Activated naive CD4-positive, alpha-beta T cell treated with anti-CD3 and anti-CD28 coated beads for 36 hours (primary cell): ENCODE measurements at regions not wholly inside any gene's neighbourhood (a gene's known extent, or its start where the extent isn't known, plus 50 kb on each side); places are given as distances from the start of the nearest gene placed in this dataset.

Source experiments
- CTCF ChIA-PET: fragments of 350-600 bp; sonication (Branson Sonifier 250); formaldehyde crosslinking; loops from one replicate; lab custom pipeline; 2021; ENCODE audit warnings: antibody characterized with exemption; lab: Charles Lee
- DNase-seq: peaks from one replicate; pipeline ENCODE4 v3.0.0-alpha.2; 2020
- H3K27ac Mint-ChIP-seq: one replicate; pipeline ENCODE4 v1.8.0; 2021; ENCODE audit warnings: mild to moderate bottlenecking, mixed read lengths
- H3K27me3 Mint-ChIP-seq: one replicate; pipeline ENCODE4 v1.8.0; 2021; ENCODE audit warnings: low read depth, mixed read lengths
- H3K36me3 Mint-ChIP-seq: one replicate; pipeline ENCODE4 v1.8.0; 2021; ENCODE audit warnings: low read depth, mixed read lengths
- H3K4me1 Mint-ChIP-seq: one replicate; pipeline ENCODE4 v1.8.0; 2021; ENCODE audit warnings: low read depth, mixed read lengths
- H3K4me3 Mint-ChIP-seq: one replicate; pipeline ENCODE4 v1.8.0; 2021; ENCODE audit warnings: mild to moderate bottlenecking, moderate library complexity, mixed read lengths
- H3K9me3 Mint-ChIP-seq: one replicate; pipeline ENCODE4 v1.8.0; 2021; ENCODE audit warnings: mixed read lengths
- intact Hi-C: fragments of 100-400 bp; cut with micrococcal nuclease; formaldehyde crosslinking; loops from one replicate; pipeline ENCODE4 v1.15.1; 2023

DNA sequence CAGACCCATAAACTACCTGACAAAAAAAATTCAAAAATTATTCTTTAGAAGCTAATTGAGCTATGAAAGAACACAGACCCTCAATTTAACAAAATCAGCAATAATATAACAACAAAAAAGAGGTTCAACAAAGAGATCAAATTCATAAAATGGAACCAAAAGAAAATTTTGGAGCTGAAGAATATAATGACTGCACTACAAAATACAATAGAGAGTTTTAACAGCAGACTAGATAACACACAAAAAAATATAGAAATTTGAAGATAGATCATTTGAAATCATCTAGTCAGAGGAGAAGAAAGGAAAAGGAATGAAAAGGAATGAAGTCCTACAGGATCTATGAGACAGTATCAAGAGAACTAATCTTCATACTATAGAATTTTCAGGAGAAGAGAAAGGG lies 422.1 kb downstream of the PAX1 start:
- H3K27me3 Mint-ChIP-seq = no peaks in the 10 kb centered on the region
- H3K4me3 Mint-ChIP-seq = no peak overlapping the region

GRCh38 chr20:22106308-22106938 lies 401.0 kb downstream of the PAX1 start:
- no peak for DNase-seq
- no peaks in the 10 kb centered on the region for H3K36me3 Mint-ChIP-seq
- H3K4me3 Mint-ChIP-seq = no peak overlapping the region
- H3K4me1 Mint-ChIP-seq = no peaks in the 10 kb centered on the region
- CTCF ChIA-PET = no interaction called here
- no peaks in the 10 kb centered on the region for H3K27me3 Mint-ChIP-seq
- intact Hi-C loops = loop anchor here (5.0 kb wide), 1 partner anchor 299 kb away; no protein-coding TSS in a partner anchor
- H3K9me3 Mint-ChIP-seq = peaks cover 19% of the 10 kb centered on the region
- H3K27ac Mint-ChIP-seq = no peak overlapping the region

More for the DNA sequence above, 422.1 kb downstream of the PAX1 start:
- Mint-ChIP-seq H3K36me3 (no peaks in the 10 kb centered on the region), H3K4me1 (no peaks in the 10 kb centered on the region), H3K9me3 (peaks cover 33% of the 10 kb centered on the region), H3K27ac (no peak overlapping the region)
- DNase-seq = no peak
- intact Hi-C loops = no loop called here
- CTCF ChIA-PET = interaction anchor here (1.2 kb wide), 1 partner anchor 27 kb away, joined by 3 read pairs; no protein-coding TSS in a partner anchor

DNA sequence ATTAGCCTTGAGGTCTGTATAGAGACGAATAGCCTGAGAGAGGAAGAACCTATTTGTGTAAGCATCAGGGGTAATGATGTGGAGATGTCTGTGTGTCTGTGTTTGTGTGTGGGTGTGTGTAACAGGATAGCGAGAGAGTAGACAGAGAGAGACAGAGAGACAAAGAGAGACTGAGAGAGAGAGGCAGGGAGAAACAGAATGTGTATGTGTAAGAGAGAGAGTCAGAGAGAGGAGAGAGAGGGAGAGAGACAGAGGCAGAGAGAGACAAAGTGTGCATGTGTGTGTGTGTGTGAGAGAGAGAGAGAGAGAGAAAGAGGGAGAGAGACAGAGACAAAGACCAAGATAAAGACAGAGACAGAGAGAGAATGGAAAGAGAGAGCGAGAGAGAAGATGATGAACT lies 396.1 kb downstream of the PAX1 start:
- CTCF ChIA-PET = no interaction called here
- Mint-ChIP-seq H3K36me3 (no peaks in the 10 kb centered on the region), H3K9me3 (peaks cover 14% of the 10 kb centered on the region), H3K4me1 (no peaks in the 10 kb centered on the region), H3K27ac (no peak overlapping the region), H3K27me3 (no peaks in the 10 kb centered on the region), H3K4me3 (no peak overlapping the region)
- DNase-seq = no peak
- intact Hi-C loops = no loop called here

DNA sequence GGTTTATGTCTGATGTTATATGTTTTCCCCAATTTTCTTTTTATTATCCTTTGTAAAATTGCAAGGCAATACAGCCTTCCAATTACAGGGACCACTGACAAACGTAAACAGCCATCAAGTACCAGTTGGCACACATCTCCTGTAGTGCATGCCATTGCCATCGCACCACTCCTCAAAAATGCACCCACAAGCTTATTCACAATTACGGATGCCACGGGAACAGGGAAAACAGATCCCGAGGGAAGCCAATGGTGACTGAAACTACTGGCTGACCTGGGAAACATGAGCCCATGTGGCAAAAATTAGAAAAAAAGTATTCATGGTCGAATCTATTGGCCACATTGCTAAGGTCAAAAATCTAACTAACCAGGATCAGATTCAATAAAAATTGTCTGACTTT lies 395.2 kb downstream of the PAX1 start:
- no peak for DNase-seq
- no peaks in the 10 kb centered on the region for H3K36me3 Mint-ChIP-seq
- CTCF ChIA-PET = no interaction called here
- H3K27me3 Mint-ChIP-seq = no peaks in the 10 kb centered on the region
- H3K27ac Mint-ChIP-seq = no peak overlapping the region
- H3K4me1 Mint-ChIP-seq = no peaks in the 10 kb centered on the region
- intact Hi-C loops = no loop called here
- peaks cover 14% of the 10 kb centered on the region for H3K9me3 Mint-ChIP-seq
- no peak overlapping the region for H3K4me3 Mint-ChIP-seq

GRCh38 chr20:22099348-22099747 lies 393.9 kb downstream of the PAX1 start:
- Mint-ChIP-seq H3K27ac (no peak overlapping the region), H3K27me3 (no peaks in the 10 kb centered on the region), H3K4me3 (no peak overlapping the region), H3K4me1 (no peaks in the 10 kb centered on the region), H3K36me3 (no peaks in the 10 kb centered on the region), H3K9me3 (peaks cover 14% of the 10 kb centered on the region)
- intact Hi-C loops = no loop called here
- CTCF ChIA-PET = no interaction called here
- no peak for DNase-seq

- no peak for DNase-seq
- CTCF ChIA-PET = interaction anchor here (0.8 kb wide), 1 partner anchor 198 kb away, joined by 3 read pairs; no protein-coding TSS in a partner anchor
- H3K27ac Mint-ChIP-seq = no peak overlapping the region
- peaks cover 18% of the 10 kb centered on the region for H3K9me3 Mint-ChIP-seq
- H3K4me3 Mint-ChIP-seq = no peak overlapping the region
- intact Hi-C loops = no loop called here
- H3K36me3 Mint-ChIP-seq = no peaks in the 10 kb centered on the region
- no peaks in the 10 kb centered on the region for H3K4me1 Mint-ChIP-seq
- no peaks in the 10 kb centered on the region for H3K27me3 Mint-ChIP-seq
Measured at GRCh38 chr20:22098511-22098910, 393.0 kb downstream of the PAX1 start.

- H3K27me3 Mint-ChIP-seq = no peaks in the 10 kb centered on the region
- DNase-seq = no peak
- peaks cover 30% of the 10 kb centered on the region for H3K9me3 Mint-ChIP-seq
- intact Hi-C loops = no loop called here
- no peak overlapping the region for H3K27ac Mint-ChIP-seq
- H3K36me3 Mint-ChIP-seq = peaks cover 3% of the 10 kb centered on the region
- no peaks in the 10 kb centered on the region for H3K4me1 Mint-ChIP-seq
- H3K4me3 Mint-ChIP-seq = no peak overlapping the region
- CTCF ChIA-PET = no interaction called here
Measured at GRCh38 chr20:22093122-22093521, 387.7 kb downstream of the PAX1 start.

DNA sequence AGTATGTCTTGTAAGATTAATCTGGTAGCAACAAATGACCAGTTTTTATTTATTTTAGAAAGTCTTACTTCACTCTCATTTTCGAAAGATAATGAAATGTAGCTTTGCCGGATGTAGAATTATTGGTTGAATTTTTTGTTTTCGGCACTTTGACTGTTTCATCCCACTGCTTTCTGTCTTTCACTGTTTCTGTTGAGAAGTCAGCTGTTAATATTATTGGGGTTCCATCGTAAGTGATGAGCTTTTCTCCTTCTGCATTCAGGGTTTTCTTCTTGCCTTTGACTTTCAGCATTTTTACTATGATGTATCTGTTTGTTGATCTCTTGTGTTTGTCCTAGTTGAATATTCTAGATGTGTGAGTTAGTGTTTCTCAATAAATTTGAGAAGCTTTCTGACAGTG lies 383.4 kb downstream of the PAX1 start:
- no peak overlapping the region for H3K4me3 Mint-ChIP-seq
- H3K27me3 Mint-ChIP-seq = no peaks in the 10 kb centered on the region
- no peak overlapping the region for H3K27ac Mint-ChIP-seq
- no peak for DNase-seq
- no peaks in the 10 kb centered on the region for H3K4me1 Mint-ChIP-seq
- peaks cover 29% of the 10 kb centered on the region for H3K9me3 Mint-ChIP-seq
- intact Hi-C loops = no loop called here
- H3K36me3 Mint-ChIP-seq = peaks cover 3% of the 10 kb centered on the region
- CTCF ChIA-PET = no interaction called here

DNA sequence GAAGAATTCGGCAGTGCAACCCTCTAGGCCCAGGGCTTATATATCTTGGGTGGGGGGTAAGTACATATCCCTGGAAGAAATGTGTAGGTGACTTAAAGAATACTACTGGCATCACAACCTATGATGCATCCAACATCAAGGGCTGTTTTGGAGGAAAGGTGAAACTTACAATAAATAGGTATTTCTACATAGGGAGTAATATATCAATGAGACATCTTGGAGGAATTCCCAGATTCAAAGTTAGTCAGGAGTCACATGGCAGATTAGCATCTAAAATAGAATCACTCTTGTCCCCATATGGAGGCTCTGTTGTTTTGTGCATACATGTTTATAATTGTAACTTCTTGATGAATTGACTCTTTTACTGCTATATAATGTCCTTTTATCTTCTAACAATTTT lies 375.5 kb downstream of the PAX1 start:
- Mint-ChIP-seq H3K36me3 (no peaks in the 10 kb centered on the region), H3K4me1 (no peaks in the 10 kb centered on the region), H3K4me3 (no peak overlapping the region), H3K27ac (no peak overlapping the region), H3K27me3 (no peaks in the 10 kb centered on the region), H3K9me3 (peaks cover 12% of the 10 kb centered on the region)
- intact Hi-C loops = no loop called here
- DNase-seq = no peak
- CTCF ChIA-PET = no interaction called here

DNA sequence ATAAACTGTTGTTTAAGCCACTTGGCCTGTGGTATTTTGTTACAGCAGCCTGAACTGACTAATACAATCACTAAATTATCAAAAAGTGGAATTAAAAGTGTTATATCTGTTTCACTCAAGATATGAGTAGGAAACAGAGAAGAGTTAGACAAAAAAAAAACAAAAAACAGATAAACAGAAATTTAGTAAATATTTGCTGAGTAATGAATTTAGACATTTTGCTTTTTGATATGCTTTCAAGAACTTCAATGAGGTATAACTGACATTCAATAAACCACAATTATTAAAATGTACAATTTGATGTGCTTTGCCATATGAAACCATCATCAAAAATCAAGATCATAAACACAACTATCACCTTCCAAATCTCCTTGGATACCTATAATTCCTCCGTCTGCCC lies 369.2 kb downstream of the PAX1 start:
- H3K27ac Mint-ChIP-seq = no peak overlapping the region
- H3K27me3 Mint-ChIP-seq = no peaks in the 10 kb centered on the region
- no peaks in the 10 kb centered on the region for H3K4me1 Mint-ChIP-seq
- no peak overlapping the region for H3K4me3 Mint-ChIP-seq
- CTCF ChIA-PET = no interaction called here
- H3K9me3 Mint-ChIP-seq = no peaks in the 10 kb centered on the region
- no peak for DNase-seq
- H3K36me3 Mint-ChIP-seq = no peaks in the 10 kb centered on the region
- intact Hi-C loops = no loop called here

- no peak overlapping the region for H3K27ac Mint-ChIP-seq
- DNase-seq = no peak
- no peak overlapping the region for H3K4me3 Mint-ChIP-seq
- CTCF ChIA-PET = no interaction called here
- no peaks in the 10 kb centered on the region for H3K4me1 Mint-ChIP-seq
- no peaks in the 10 kb centered on the region for H3K36me3 Mint-ChIP-seq
- H3K27me3 Mint-ChIP-seq = no peaks in the 10 kb centered on the region
- intact Hi-C loops = no loop called here
- no peaks in the 10 kb centered on the region for H3K9me3 Mint-ChIP-seq
Measured at GRCh38 chr20:22071841-22072240, 366.4 kb downstream of the PAX1 start.

GRCh38 chr20:22070610-22071058 lies 365.2 kb downstream of the PAX1 start:
- Mint-ChIP-seq H3K9me3 (no peaks in the 10 kb centered on the region), H3K27ac (no peak overlapping the region), H3K27me3 (no peaks in the 10 kb centered on the region), H3K36me3 (no peaks in the 10 kb centered on the region), H3K4me3 (no peak overlapping the region), H3K4me1 (no peaks in the 10 kb centered on the region)
- CTCF ChIA-PET = no interaction called here
- intact Hi-C loops = no loop called here
- no peak for DNase-seq

- intact Hi-C loops = no loop called here
- Mint-ChIP-seq H3K9me3 (peaks cover 1% of the 10 kb centered on the region), H3K4me1 (no peaks in the 10 kb centered on the region), H3K27ac (no peak overlapping the region), H3K4me3 (no peak overlapping the region), H3K27me3 (no peaks in the 10 kb centered on the region), H3K36me3 (no peaks in the 10 kb centered on the region)
- CTCF ChIA-PET = no interaction called here
- no peak for DNase-seq
Measured at GRCh38 chr20:22063753-22064152, 358.3 kb downstream of the PAX1 start.
